NCI-H2171 (cell line): ENCODE measurements at regions not wholly inside any gene's neighbourhood (a gene's known extent, or its start where the extent isn't known, plus 50 kb on each side); places are given as distances from the start of the nearest gene placed in this dataset.

Experiments used
- DNase-seq: peaks from one replicate; lab custom pipeline; 2025; lab: John Stamatoyannopoulos, UW

- DNase-seq: no peak
Measured at GRCh38 chr20:50286174-50286511, 95.5 kb downstream of the CEBPB start.

DNA sequence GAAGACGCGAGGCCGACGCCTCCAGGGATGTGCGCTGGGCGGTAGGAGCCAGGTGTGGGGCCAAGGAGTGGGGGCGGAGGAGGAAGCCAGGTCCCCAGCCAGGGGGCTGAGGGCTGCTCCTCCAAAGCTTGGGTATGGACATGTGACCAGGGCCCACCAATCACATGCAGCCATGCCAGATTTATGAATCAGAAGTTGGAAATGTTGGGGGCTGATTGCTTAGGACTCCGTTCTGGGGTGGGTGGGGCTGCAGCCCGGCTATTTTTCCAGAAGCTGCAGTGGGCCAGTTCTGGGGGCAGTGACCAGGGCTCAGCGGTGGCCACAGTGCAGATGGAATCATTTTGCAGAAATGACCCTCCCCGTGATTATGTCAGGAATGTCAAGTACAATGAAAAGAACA lies 96.0 kb downstream of the CEBPB start:
- DNase-seq: no peak

- no peak for DNase-seq
Measured at GRCh38 chr20:50287512-50287911, 96.9 kb downstream of the CEBPB start.

DNA sequence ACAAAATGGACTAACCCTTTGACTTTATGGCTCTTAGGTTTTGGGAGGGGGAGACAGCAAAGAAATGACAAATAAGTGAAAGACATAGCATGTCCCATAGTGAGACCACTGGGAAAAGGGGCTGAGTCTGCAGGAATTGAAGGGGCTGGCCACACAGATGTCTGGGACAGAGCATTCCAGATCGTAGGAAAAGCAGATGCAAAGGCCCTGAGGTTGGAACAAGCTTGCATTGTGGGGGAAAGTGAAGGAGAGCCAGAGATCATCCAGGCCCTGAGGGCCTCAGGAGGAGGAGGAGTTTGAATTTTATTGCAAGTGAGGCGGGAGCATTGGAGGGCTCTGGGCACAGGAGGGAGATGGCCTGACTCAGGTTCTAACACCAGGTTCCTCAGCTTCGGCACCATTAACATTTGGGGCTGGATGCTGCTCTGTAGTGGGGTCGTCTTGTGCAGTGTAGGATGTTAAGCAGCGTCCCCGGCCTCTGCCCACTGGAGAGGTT lies 97.5 kb downstream of the CEBPB start:
- DNase-seq: no peak

DNA sequence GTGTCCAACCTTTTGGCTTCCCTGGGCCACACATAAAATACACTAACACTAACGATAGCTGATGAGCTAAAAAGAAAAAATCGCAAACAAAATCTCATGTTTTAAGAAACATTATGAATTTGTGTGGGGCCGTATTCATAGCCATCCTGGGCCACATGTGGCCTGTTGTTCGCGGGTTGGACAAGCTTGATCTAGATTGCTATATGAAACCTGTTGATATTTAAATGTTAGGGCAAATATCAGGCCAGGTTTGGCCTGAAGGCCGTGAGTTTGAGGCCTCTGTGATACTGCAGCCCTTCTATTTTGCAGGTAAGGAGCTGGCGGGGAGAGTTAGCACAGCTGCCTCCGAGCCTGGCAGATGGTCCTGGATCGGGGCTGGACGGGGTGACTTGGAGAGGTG lies 99.0 kb downstream of the CEBPB start:
- DNase-seq: no peak

- DNase-seq: no peak
Measured at GRCh38 chr20:50290112-50290511, 99.5 kb downstream of the CEBPB start.

GRCh38 chr20:50290808-50291207 lies 100.2 kb downstream of the CEBPB start:
- DNase-seq: no peak

DNA sequence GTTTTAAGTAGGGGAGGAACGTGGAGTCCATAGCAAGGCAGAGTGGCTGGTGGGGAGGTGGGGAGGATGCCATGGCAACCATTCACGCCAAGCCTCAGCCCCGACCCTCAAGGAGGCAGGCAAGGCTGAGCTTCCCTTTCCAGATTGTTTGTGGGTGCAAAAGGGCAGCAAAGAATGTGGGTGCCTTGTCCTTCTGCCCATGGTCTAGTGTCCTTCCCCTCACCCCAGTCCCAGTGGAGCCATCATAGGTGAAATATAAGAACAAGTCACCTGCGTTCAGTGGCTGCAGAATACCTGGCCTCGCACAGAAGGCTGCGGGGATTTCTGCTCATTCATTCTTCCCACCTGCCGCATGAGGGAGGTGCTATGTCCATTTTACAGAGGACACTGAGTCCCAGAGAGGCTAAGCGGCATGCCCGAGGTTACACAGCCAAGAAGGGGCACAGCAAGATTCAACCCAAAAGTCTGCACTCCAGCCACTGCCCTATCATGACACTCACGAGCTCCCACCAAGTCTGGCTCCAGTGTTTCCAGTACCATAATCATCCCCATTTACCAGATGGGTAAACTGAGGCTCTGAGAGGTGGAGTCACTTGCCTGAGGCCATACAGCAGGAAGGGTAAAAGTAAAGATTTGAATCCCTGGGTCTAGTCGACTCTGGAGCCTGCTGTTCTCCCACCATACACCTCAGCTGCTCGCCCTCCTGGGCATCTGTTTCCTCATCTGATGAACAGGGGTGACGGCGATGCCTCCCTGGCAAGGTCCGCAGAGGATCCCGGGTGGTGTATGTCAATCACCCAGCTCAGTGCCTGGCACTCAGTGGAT lies 100.8 kb downstream of the CEBPB start:
- DNase-seq: no peak

DNA sequence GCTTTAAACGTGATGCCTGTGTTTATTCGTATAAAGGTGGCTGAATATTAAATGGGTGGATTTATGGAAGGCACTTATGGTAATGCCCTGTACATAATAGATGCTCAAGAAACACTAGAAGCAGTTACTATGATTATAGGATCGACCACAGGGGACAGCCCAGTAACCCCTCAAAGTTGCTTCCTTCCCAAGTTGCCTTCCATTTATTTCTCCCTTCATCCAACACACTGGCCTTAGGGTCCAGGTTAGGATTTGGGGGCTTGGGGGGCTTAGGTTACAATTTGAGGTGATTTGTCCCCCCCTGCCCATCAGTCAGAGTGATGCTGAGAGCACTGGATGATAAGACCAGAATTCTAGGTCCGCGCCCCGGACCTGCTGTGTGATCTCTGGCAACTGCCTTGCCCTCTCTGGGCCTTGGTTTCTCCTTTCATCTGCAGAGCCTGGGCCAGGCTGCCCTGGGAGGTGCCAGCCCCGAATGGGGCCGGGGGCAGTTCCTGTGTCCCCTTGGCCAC lies 101.5 kb downstream of the CEBPB start:
- DNase-seq: no peak

GRCh38 chr20:50292591-50293283 lies 102.1 kb downstream of the CEBPB start:
- no peak for DNase-seq

- DNase-seq: no peak
Measured at GRCh38 chr20:50293284-50294139, 102.9 kb downstream of the CEBPB start.

DNA sequence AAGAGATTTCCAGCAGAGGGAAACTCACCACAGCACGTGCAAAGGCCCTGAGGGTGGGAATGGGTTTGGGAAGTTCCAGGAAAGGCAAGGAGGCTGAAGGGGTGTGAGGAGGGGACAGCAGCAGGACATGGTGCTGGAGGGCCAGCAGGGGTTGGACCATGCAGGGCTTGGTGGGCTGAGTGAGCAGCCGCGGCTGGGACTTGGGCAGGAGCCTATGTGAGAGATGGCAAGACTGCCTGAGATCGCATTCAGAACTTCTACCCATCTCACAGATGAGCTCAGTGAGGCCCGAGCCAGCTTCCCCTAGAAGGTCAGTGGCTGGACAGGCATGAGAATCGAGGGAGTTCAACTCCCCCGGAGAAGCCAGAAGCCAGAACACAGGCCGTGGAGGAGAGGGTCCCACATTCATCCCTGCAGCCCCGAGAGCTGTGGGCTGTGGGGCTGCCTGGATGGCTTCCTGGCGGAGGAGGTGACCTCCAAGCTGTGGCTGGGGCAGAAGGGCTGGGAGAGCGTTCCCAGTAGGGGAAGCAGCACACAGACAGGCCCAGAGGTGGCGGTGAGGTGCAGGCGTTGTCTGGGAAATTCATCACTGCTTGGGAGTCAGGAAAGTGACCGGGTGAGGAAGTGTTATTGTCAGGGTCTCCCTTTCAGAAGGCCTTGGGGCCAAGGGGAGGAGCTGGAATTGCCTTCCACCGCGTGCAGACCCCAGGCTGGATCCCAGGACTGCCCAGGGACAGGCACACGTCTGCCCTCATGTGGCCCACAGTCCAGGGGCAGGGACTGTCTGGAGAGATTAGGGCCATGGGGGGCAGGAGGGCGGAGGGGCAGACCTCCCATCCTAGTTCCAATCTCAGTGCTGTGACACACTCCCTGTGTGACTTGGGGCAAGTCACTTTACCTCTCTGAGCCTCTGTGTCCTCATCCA lies 103.8 kb downstream of the CEBPB start:
- DNase-seq: no peak

DNA sequence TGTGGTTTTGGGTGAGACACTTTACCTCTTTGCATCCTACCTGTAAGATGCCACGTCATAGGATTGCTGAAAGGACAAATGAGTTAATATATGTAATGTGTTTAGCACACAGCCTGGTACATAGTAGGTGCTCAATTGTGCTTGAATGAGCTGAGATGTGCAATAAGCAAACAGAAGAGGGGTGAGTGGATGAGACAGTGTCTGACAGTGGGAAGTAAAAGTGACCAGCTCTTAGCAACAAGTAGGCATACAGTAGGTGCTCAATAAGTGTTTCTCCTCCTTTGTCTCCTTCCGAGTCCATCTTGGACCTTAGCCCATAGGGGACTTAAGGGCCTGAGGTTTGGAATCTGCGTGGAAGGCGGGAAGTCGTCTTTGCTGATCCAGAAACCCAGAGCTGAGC lies 104.7 kb downstream of the CEBPB start:
- no peak for DNase-seq

GRCh38 chr20:50295762-50296449 lies 105.3 kb downstream of the CEBPB start:
- DNase-seq: peak; percentile 32

DNA sequence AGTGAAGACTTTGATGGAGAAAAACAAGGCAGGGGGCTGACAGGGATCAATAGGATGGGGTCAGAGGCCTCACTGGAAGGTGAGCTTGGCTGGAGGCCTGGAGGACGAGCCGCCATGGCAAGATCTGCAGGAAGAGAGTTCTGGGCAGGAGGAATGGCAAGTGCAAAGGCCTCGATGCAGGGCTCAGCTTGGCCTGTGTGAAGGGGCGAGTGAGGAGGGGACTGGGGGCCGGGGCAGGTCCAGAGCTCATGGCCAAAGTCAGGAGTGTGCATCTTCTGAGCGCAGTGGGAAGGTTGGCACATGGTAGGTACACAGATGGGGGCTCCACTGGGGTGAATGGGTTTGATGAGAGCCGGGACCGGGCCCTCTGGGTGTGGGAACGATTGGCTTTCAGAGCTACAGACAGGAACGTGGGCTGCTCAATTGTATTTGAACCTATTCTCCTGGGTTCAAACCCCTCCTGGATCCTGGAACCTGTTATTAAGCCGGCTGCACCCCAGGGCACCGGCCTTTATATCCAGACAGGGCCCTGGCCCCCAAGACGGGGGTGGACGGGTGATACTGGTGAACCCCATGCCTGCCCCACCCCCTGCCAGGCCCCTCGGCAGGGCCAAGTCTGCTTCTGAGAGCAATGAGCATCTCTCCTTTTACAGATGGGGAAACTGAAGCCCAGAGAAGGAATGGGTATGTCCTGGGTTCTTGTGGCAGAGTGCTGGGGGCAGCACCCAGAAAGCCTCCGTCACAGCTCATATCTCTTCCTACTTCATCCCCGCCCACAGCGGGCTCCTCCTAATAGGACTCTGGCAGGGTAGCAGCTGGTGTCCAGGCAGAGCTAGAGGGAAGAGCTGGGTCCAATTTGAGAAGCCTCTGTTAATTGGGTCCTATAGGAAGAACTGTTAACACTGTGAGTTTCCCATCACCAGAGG lies 106.1 kb downstream of the CEBPB start:
- DNase-seq: no peak

- no peak for DNase-seq
Measured at GRCh38 chr20:50297498-50298376, 107.1 kb downstream of the CEBPB start.

- DNase-seq: no peak
Measured at GRCh38 chr20:50298554-50299324, 108.1 kb downstream of the CEBPB start.

DNA sequence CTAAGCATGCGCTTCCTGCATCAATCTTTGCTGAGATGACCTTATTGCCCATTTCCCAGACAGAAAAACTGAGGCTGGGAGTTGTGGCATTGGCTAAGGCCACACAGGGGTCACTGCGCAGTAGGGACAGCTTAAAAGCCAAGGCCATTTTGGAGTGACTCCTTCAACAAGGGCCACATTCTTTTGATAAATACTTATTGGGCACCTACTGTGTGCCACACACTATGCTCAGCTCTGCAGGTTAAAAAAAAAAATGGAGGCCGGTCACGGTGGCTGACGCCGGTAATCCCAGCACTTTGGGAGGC lies 108.6 kb downstream of the CEBPB start:
- DNase-seq: no peak
